Inflammatory macrophage treated with lipopolysaccharide for 1 hour (primary cell): ENCODE measurements at regions not wholly inside any gene's neighbourhood (a gene's known extent, or its start where the extent isn't known, plus 50 kb on each side); places are given as distances from the start of the nearest gene placed in this dataset.

Experiments
- DNase-seq, 2 donors: peaks; one replicate each; pipeline ENCODE4 v3.0.0-alpha.2; 2020 to 2022

DNA sequence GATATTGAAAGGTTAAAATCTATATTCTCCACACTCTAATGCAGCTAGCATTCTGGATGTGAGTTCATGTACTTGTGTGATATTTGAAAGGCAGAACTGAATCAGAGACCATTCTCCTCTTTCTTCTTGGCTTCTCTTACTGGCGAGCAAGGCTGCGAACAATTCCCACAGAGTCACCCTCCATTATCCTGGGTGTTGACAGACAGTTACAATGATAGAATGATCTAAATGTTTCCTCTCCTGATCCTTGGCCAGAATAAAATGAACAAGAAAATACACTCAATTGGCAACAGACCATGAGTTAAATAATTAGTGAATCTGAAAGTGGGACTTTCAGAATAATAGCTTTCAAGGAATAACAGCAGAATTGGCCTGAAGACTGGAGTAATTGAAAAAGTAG, 342.8 kb downstream of the RAPGEF2 start:
- no peak for DNase-seq

DNA sequence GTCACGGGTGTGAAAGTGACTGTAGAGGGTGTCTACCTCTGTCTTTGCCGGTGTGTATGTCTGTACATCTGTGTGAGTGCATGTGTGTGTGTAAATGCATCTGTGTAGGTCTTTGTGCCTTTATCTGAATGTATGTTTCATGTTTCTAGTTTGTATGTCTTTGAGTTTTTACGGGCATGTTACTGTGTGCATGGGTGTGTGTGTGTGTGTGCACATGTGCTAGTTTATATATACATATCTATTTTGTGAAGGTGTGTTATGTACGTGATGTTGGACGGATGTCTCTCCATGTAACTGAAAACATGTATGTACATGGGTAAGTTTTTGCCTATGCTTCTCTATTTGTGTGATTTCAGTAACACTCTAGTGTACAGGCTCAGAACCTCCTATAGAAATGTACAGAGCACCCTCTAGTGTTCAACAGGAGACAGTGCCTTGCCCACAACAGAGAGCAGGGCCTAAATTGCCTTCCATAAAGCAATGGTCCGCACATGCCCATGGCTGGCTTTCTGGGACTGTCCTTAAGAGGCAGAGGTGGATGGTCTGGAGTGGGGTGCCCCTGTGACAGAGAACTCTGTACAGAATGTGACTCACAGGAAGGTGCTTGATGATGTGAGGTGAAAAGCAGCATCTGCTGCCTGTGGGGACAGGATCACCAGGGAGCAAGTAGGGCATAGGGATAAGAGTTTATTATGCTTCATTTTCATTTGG, 343.5 kb downstream of the RAPGEF2 start:
- DNase-seq, result peak; percentile 58 to 82

DNA sequence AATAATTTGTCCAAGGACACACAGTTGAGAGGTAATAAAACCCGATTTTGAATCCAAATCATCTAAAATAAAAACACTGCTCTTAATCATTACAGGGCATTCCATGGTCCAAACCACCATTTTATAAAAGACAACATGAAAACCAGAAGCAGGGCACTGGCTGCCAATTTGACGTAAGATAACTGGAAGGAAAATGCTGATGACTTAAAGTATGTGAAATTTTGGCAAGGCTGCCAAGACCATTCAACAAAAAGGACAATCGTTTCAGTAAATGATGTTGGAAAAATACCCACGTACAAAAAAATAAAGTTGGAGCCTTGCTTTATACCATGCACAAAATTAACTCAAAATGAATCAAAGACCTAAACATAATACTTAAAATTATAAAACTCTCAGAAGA, 344.4 kb downstream of the RAPGEF2 start:
- DNase-seq, result no peak

DNA sequence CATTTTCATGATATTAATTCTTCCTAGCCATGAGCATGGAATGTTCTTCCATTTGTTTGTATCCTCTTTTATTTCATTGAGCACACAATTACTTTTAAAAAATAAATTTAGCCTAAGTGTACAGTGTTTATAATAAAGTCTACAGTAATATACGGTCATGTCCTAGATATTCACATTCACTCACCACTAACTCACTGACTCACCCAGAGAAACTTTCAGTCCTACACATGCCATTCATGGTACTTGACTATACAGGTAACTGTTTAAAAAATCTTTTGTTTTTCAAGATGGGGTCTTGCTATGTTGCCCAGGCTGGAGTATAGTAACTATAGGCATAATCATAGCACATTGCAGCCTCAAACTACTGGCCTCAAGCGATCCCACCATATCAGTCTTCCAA, 348.1 kb downstream of the RAPGEF2 start:
- DNase-seq, result no peak

DNA sequence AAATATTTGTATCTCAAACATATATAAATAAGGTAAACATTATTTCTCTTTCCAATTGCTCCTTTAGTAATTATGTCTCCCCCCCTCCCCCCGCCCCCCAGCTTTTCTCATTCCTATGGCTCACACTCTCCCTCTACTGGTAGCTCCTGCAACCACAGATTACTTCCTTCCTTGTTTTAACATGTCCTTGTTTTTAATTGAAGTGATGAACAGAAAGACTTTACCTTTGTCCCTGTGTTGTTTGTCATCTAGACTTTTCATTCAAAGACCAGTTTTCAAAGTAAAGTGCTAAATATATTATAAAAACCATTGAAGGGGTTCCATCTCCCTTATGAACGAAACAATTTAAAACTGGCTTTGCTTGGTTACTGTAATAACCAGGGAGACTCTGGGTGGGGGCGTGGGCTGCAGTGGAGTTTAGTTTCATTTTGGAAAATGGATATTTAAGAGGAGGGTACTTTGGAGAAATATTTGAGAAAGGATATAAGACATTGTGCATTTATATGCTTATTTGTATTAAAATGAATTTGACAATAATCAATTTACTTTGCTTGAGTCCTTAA, 352.9 kb downstream of the RAPGEF2 start:
- peak; percentile 10 to 56 for DNase-seq

DNA sequence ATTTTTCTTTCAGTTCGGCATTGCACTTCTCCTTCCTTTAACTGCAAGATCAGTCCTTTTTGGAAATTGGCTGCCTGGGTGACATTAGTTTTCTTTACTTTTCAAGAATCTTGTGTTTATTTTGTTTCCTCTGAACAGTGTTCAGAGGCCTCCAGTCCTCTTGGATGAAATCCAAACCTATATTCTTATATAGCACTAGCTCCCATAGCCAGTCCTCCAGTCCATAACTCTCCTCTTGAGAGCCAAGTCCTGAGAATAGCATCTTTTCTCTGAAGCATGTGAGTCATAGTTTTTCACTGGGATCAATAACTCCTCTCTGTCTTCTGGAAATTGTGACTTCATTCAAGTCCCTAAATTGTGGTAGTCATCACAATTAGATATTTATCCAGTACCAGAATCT, 357.5 kb downstream of the RAPGEF2 start:
- no peak for DNase-seq

DNA sequence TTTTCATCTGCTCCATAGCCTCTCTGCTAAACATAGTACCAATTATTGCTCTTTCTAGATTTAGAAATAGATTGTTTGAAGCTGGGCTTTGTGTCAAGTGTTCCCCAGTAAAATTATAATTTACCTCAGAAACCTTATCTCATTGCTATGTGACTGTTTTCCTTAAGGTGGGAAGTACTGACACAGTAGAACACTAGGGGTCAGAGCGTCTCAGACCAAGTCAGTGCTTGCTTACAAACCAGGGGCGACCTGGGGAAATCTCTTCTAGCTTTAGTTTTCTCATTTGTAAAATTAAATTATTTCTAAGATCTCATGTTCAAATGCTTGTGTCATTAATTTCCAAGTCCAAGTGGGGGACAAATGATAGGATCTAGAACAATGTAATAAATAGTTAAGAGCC, 360.4 kb downstream of the RAPGEF2 start:
- no peak for DNase-seq

DNA sequence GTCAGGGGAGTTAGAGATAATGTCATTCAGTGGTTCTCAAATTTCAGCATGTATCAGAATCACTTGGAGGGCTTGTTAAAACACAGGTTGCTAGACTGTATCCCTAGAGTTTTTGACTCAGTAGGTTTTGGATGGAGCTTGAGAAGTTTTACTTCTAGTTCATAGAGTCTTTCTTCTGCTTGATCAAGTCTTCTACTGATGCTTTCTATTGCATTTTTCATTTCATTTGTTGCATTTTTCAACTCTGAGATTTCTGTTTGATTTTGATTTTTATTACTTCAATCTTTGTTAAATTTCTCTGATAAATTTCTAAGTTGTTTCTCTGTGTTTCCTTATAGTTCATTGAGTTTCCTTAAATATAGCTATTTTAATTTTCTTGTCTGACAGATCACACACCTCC, 361.4 kb downstream of the RAPGEF2 start:
- DNase-seq, result no peak

DNA sequence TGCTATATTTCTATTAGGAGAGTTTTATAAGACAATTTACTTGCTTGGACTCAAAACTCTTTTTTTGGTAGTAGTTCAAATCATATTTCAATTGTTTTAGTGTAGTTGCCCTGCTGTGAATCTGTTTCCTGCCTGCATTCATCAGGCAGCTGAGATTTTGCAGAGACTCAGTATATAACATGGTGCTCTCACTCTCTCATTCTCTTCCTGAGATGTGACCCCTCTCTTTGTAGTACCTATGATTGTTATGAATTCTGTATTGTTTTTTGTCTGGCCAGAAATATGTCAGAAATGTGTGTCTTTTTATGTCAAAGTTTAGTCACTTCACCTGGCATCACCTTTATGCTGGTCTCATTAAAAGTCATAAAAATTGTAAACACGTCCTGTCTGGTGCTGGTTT, 374.0 kb downstream of the RAPGEF2 start:
- DNase-seq, result no peak

DNA sequence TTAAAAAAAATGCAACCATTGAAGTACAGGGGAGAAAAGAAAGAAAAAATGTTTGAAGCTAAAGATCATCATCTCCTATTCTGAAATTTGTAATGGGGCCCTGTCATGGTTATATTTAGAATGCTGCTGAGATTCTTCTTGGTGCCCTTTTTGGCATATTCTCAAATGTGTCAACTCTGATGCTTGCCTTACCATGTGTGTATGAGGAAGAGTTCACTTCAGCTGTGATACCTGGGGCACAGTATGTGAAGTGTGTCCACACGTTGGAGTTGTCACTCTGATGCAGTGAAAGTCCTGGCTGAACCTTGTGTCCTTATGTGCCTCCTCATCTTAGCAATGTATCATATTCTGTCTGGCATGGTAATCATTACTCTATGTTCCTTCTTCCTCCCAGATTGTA, 377.9 kb downstream of the RAPGEF2 start:
- no peak for DNase-seq

DNA sequence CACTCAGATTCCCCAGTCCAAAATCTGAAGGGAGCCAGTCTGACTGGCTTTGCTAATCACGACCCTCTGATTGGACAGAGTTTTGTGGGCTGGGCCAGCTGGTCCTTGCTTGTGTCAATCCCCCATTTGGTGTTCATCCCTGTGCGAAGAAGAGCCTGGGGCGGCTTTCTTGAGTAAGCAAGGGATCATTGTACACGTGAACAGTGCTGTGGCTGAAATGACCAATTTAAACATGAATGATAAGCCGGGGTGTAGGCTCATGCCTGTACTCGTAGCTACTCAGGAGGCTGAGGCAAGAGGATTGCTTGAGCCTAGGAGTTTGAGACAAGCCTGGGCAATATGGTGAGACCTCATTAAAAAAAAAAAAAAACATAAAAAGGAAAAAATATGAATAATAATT, 379.1 kb downstream of the RAPGEF2 start:
- no peak for DNase-seq

DNA sequence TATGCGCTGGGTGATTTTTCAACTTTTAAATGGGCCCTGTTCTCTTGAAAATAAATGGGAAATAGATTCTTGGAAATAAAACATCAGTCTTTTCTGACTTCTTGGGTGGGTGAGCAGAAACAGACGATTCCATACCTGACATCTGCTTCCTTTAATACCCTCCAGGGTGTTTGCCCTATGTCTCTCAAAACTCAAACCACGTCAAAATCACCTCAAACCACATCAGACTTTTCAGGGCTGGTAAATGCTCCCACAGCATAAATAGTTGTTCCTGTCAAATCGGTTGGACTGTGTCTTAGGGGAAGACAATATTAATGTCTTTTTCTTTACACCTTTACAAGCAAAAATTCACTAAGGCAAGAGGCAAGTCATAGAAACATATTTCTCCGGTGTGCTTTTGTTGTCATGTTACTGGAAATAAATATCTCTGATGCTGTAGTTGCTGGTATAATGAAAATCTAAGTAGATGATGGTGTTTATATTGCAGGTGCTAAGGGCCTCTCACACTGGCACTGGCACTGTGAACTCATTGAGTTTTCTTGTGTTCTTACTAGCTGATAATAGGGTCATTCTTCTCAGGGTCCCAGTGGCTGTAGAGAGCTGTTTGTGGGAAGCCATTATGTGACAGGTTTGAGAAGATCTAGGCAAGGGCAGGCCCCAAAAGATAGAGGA, 380.4 kb downstream of the RAPGEF2 start:
- no peak for DNase-seq

DNA sequence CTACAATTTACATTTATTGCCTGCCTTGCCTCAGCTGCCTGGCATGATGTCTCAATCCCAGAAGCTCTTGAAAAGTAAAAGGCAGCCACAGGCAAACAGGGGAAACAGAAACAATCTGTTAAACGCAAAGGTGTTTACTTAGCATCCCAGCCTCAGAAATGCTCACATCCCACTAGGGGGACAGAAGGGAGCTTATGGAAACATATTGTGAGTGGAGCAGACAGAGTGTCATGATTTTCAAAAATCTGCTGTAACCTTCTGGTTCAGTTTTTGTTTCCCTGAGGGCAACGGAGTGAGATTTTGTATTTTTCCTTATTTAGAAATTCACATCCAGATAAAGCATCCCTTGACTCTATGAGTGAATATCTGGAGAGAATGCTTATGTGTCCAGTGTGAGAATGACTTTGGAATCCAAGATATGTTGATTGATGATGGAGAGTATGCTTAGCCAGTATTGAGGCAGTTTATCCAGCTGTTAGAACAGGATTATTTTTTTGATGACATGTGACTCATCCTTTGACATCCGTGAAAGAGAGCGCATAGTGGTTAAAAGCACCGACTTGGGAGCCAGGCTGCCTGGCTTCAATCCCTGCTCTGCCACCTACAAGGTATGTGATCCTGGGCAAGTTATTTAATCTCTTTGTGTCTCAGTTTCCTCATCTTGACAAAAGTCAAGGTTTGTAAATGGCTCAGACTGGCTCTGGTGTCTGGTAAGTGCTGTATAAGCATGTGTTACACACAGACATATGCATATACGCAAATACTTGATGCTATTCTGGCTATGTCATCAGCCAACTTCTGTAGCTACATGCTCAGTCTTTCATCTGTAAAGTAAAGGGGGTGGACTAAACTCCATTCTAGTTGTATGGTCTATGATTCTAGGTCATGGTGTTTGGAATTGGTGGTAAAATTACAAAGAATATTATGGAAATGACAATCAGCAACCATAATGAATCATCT, 381.2 kb downstream of the RAPGEF2 start:
- DNase-seq, result no peak

DNA sequence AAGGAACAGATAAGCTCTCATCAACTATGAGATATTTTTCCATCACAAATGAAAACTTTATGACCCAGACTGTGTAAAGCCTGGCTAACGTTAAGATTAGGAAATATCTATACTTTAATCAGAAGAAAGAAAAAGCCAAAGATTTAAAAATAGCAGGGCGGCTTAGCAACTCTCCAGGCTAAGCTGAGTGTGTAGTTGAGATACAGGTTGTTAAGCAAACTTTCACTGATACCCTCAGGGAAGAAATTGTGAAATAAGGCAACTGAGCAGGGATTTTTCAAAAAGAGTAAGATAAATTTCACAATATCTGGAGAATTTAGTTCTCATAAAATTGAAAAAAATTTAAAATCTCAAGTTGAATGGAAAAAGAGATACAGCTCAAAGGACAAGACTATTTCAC, 382.0 kb downstream of the RAPGEF2 start:
- DNase-seq, result no peak

DNA sequence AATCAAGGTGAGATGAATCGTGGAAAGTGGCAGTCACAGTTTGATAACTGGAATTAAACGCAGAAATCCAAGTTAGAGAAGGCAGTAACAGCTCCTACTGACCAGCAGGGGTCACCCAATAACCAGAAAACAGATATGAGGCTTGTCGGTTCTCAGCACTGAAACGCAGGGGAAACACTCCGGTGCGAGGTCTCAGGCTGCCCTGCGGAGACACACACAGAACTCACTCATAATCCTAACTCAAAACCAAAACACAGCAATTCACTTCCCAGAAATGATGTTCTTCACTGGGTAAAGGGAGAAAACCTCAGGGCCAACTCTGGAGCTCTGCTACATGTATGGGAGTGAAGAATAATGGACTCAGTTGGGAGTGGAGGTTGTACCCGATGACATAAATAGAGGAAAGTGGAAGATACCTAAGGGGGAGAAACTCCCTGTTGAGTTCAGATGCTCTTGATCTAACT, 384.4 kb downstream of the RAPGEF2 start:
- peak; percentile 31 to 52 for DNase-seq

DNA sequence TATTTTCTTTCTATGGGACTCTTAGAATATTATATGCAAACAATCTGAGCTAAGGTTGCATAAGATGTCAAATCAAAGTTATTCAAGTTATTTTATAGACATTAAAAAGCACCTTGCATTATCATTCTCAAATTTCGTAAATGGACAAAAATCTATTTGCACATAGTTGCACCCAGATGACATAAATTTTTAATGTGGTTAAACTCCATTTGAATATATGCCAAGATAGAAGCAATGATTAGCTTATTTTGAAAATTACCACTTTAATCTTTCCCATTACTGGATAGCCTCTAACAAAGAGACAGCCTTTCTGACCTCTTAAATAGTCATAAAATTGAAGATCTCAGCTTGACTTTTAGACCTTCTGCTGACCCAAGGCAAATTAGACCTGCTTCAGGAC, 386.8 kb downstream of the RAPGEF2 start:
- DNase-seq, result no peak

DNA sequence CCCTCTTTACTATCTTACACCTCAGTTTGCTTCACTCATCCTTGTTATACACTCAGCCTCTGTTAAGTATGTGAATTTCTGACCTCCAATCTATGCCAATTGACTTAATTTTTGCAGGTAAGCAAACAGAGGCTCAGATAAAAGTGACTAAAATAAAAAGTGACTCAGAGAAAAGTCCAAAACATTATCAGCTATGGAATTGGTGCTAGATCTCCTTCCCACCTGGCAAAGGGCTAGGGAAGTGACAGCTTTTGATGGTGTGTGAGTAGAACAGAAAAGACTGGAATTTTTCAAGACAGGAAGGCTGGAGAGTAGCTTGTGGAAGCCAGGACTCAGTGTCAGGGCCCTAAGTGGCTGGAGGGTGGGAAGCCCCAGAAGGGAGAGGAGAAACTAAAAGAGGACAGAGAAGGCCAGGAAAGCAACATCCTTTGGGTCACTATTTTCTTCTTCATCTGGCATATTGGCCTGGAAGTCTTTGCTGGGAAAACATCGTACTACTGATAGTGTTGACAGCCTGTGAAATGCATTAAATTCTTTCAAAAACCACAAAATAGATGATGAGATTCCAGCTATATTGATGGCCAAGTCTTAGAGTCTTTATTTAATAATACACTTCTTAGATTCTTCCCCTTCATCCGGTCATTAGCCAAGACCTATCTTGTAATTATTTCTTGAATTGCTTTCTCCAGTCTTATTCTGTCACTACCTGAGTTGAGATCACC, 392.8 kb downstream of the RAPGEF2 start:
- no peak for DNase-seq

DNA sequence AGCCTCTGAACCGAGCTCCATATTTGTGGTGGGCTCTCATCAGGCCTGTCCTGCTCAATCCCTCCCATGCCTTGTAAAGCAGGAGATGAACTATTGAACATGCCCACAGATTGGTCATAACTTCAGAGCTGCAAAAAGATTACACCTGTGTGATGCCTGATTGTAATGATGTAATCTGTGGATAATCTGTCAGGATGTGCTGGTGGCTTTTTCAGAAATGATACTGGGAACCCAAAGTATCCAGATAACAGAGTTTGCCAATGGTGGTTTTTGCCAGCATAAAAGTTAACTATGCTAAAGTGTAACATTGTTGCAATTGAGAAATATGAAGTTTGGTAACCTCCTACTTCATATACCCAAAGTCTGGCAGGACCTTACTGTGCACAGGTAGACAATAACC, 393.4 kb downstream of the RAPGEF2 start:
- DNase-seq, result no peak

DNA sequence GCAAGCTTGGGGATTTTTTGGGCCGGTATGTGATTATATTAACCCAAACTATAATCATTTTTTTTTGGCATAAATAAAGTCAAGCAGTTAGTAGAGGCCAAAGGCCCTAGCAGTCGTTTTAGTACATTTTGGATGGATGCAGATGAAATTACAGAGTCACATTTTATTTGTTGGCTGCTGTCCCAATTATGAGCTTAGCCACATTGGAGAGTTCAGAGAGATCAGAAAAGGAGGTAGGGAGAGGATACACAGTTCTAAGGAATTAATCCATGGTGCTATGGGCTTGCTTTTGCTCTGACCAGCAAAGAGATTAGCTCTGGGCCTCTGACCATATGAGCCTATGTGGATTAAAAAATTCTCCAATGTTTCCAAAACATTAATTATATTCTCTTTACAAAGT, 395.1 kb downstream of the RAPGEF2 start:
- no peak for DNase-seq

DNA sequence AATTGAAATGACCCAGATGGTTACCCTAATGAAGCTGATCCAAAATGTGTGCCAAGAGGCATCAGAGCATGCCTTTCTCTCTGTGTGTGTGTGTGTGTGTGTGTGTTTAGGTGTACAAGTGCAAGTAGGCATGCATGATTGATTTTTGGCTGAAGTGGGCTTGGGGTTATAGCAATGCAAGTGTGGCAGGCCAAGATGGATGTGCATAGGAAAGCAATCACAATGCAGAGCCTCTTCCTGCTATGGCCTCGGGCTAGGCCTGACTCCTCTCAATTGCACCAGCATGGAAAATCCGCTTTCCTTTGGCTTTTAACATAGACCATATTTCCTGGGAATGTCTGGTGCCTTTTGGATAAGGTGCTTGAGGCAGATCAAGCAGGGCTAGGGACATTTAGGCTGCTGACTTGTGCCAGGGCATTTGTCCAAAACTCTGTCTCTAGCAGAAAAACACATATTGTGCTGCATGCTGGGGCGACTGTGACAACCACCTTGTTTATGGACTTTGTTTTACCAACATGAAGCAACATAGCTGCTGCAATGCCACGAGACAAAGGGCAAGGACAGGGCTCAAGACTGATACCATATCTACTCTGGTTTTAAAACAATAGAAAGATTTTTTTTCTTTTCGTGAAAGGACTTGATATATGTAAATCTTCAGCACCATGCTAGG, 395.7 kb downstream of the RAPGEF2 start:
- DNase-seq, result no peak

DNA sequence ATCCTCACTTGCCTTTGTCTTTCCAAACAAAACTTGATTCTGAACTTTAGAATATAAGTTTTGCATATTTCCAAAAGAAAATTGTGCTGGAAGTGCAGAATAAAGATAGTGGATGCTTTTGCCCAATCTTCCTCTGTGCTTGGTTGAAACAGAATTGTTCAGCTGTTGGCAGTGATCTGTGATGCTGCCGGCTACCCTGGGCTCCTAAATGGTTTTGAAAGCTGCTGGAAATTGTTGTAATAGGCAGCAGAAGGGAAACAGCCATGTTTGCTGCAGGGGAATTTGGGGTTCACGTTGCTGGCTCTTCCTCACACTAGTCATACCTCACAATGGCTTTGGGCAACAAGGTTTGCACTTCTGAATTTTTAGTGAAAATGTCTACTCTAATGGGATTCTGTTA, 398.0 kb downstream of the RAPGEF2 start:
- no peak for DNase-seq
